Endodermal cell (in vitro differentiated cells): ENCODE measurements at regions not wholly inside any gene's neighbourhood (a gene's known extent, or its start where the extent isn't known, plus 50 kb on each side); places are given as distances from the start of the nearest gene placed in this dataset.

Experiments used
- DNase-seq: peaks from one replicate; pipeline ENCODE4 v3.0.0-alpha.2; 2017
- H3K27ac ChIP-seq: 2 replicates; pipeline ENCODE4 v1.5.1; 2013; ENCODE audit warnings: mild to moderate bottlenecking, low read depth, low read length, moderate library complexity
- H3K27me3 ChIP-seq: 2 replicates; pipeline ENCODE4 v1.6.1; 2013; ENCODE audit warnings: mild to moderate bottlenecking, low read length, moderate library complexity; ENCODE audit not compliant: insufficient read depth, control insufficient read depth, poor library complexity, severe bottlenecking
- H3K36me3 ChIP-seq: 2 replicates; pipeline ENCODE4 v1.7.0; 2013; ENCODE audit warnings: mild to moderate bottlenecking, low read length, moderate library complexity; ENCODE audit not compliant: control insufficient read depth, insufficient read depth
- H3K4me1 ChIP-seq: one replicate; pipeline ENCODE4 v1.7.0; 2013; ENCODE audit warnings: low read length; ENCODE audit not compliant: control insufficient read depth, insufficient read depth
- H3K4me3 ChIP-seq: 2 replicates; pipeline ENCODE4 v1.5.1; 2013; ENCODE audit warnings: mild to moderate bottlenecking, low read length, moderate library complexity
- H3K9ac ChIP-seq: 2 replicates; pipeline ENCODE4 v1.6.1; 2013; ENCODE audit warnings: mild to moderate bottlenecking, low read length, moderate library complexity; ENCODE audit not compliant: poor library complexity, severe bottlenecking; ENCODE audit errors: extremely low read depth
- H3K9me3 ChIP-seq: 2 replicates; pipeline ENCODE4 v1.6.1; 2013; ENCODE audit warnings: mild to moderate bottlenecking, low read length, moderate library complexity; ENCODE audit not compliant: control insufficient read depth
- H3K27ac Mint-ChIP-seq: 2 replicates; pipeline ENCODE4 v1.8.0; 2020; ENCODE audit warnings: mixed read lengths
- H3K27me3 Mint-ChIP-seq: 2 replicates; pipeline ENCODE4 v1.8.0; 2021; ENCODE audit warnings: mild to moderate bottlenecking, mixed read lengths; ENCODE audit not compliant: insufficient read depth
- H3K36me3 Mint-ChIP-seq: 2 replicates; pipeline ENCODE4 v1.8.0; 2020; ENCODE audit warnings: low read depth, mixed read lengths
- H3K4me1 Mint-ChIP-seq: 2 replicates; pipeline ENCODE4 v1.8.0; 2020; ENCODE audit warnings: mixed read lengths
- H3K4me3 Mint-ChIP-seq: 2 replicates; pipeline ENCODE4 v1.8.0; 2020; ENCODE audit warnings: mild to moderate bottlenecking, moderate library complexity, mixed read lengths
- H3K9me3 Mint-ChIP-seq: 2 replicates; pipeline ENCODE4 v1.8.0; 2020; ENCODE audit warnings: mild to moderate bottlenecking, mixed read lengths
- WGBS, 2 experiments: methylation state at CpG; one replicate each; pipeline versions ENCODE4 v1.1.5 to v1.1.7; 2013; ENCODE audit warnings: missing lambda C conversion rate in 2 of 2, mixed read lengths in 1 of 2; ENCODE audit not compliant: insufficient coverage in 1 of 2, insufficient read length in 1 of 2; 5-methylcytosine and 5-hydroxymethylcytosine counted together
- TF ChIP-seq, protein P1 (sequence below): fragments of 200-600 bp; sonication (generic); conservative IDR thresholded peaks from 2 replicates; pipeline ENCODE4 v1.5.0; 2021; ENCODE audit warnings: antibody characterized with exemption, mild to moderate bottlenecking

DNA sequence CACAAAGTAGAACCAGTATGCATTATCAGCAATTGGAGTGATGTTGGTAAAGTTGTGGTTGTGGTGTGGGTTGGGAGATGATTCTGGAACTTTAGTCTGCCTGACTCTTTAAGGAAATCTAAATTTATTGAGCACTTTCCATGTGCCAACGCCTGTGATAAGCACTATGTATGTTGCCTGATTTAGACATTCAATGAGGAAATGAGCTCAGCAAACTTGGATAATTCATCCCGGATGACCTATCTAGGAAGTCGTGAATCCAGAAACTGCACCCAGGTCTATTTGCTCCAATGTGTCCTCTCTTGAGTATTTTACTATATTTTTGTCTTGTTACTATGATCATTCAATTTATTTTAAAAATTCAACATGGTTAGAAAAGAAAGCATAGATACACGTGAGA lies 400.8 kb upstream of the MMADHC start:
- Mint-ChIP-seq H3K27me3 (no peaks in the 10 kb centered on the region), H3K4me1 (peaks cover 3% of the 10 kb centered on the region), H3K9me3 (no peaks in the 10 kb centered on the region), H3K36me3 (no peaks in the 10 kb centered on the region), H3K4me3 (no peak overlapping the region), H3K27ac (no peak overlapping the region)
- H3K27ac ChIP-seq: no peak overlapping the region
- no peak overlapping the region for H3K4me3 ChIP-seq
- no peaks in the 10 kb centered on the region for H3K4me1 ChIP-seq
- H3K36me3 ChIP-seq: no peaks in the 10 kb centered on the region
- WGBS, 2 experiments: 91 to 96% methylated on average over 4 of the region's 4 CpGs
- no peaks in the 10 kb centered on the region for H3K27me3 ChIP-seq
- H3K9me3 ChIP-seq: no peaks in the 10 kb centered on the region
- TF ChIP-seq, protein P1, sequence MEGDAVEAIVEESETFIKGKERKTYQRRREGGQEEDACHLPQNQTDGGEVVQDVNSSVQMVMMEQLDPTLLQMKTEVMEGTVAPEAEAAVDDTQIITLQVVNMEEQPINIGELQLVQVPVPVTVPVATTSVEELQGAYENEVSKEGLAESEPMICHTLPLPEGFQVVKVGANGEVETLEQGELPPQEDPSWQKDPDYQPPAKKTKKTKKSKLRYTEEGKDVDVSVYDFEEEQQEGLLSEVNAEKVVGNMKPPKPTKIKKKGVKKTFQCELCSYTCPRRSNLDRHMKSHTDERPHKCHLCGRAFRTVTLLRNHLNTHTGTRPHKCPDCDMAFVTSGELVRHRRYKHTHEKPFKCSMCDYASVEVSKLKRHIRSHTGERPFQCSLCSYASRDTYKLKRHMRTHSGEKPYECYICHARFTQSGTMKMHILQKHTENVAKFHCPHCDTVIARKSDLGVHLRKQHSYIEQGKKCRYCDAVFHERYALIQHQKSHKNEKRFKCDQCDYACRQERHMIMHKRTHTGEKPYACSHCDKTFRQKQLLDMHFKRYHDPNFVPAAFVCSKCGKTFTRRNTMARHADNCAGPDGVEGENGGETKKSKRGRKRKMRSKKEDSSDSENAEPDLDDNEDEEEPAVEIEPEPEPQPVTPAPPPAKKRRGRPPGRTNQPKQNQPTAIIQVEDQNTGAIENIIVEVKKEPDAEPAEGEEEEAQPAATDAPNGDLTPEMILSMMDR: no peak
- no peak overlapping the region for H3K9ac ChIP-seq
- DNase-seq: no peak

DNA sequence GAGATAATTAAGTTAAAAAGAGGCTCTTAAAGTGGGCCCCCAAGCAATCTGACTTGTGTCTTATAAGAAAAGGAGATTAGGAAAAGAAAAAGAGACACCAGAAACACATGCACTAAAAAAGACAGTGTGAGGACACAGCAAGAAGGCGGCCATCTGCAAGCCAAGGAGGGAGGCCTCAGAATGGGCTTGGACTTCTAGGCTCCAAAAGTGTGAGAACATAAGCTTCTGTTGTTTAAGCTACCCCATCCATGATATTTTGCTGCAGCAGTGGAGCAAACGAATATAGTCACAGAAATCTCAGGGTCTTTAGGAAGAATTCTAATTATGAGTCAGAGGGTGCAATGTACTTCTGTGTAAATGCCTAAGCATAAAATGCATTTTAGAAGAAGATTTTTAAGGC lies 399.3 kb upstream of the MMADHC start:
- H3K9ac ChIP-seq: no peak overlapping the region
- H3K4me1 ChIP-seq: no peaks in the 10 kb centered on the region
- Mint-ChIP-seq H3K27ac (no peak overlapping the region), H3K9me3 (no peaks in the 10 kb centered on the region), H3K27me3 (no peaks in the 10 kb centered on the region), H3K4me3 (no peak overlapping the region), H3K4me1 (peaks cover 3% of the 10 kb centered on the region), H3K36me3 (no peaks in the 10 kb centered on the region)
- no peaks in the 10 kb centered on the region for H3K36me3 ChIP-seq
- no peak for DNase-seq
- no peaks in the 10 kb centered on the region for H3K27me3 ChIP-seq
- no peak overlapping the region for H3K27ac ChIP-seq
- H3K9me3 ChIP-seq: no peaks in the 10 kb centered on the region
- no peak overlapping the region for H3K4me3 ChIP-seq
- TF ChIP-seq, protein P1: no peak
- WGBS, 2 experiments: 80 to 87% methylated on average over 1 to 2 of the region's 2 CpGs

DNA sequence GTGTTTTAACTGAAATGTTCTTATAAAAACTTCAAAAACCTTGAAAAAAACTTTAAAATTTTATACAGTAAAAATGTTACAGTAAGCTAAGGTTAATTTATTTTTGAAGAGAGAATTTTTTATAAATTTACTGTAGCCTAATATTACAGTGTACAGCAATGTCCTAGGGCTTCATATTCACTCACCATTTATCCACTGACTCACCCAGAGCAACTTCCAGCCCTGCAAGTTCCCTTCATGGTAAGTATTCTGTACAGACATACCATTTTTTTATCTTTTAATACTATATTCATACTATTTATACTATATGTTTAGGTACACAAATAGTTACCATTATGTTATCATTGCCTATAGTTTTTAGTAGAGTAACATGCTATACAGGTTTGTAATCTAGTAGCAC lies 396.7 kb upstream of the MMADHC start:
- H3K4me3 Mint-ChIP-seq: no peak overlapping the region
- Histone ChIP-seq H3K9me3 (peaks cover 12% of the 10 kb centered on the region), H3K4me3 (no peak overlapping the region), H3K36me3 (no peaks in the 10 kb centered on the region), H3K9ac (no peak overlapping the region), H3K27ac (no peak overlapping the region), H3K4me1 (no peaks in the 10 kb centered on the region), H3K27me3 (no peaks in the 10 kb centered on the region)
- H3K27me3 Mint-ChIP-seq: no peaks in the 10 kb centered on the region
- H3K4me1 Mint-ChIP-seq: peaks cover 8% of the 10 kb centered on the region
- TF ChIP-seq, protein P1: no peak
- no peak for DNase-seq
- no peaks in the 10 kb centered on the region for H3K36me3 Mint-ChIP-seq
- H3K9me3 Mint-ChIP-seq: peaks cover 14% of the 10 kb centered on the region
- no peak overlapping the region for H3K27ac Mint-ChIP-seq
